Activated T-helper 17 cell treated with anti-CD3 and anti-CD28 coated beads, Interleukin-2, amount 50 U/mL, for 72 hours (primary cell): ENCODE measurements at regions not wholly inside any gene's neighbourhood (a gene's known extent, or its start where the extent isn't known, plus 50 kb on each side); places are given as distances from the start of the nearest gene placed in this dataset.

Experiments
- ATAC-seq: fragments of 150-1000 bp; cut with Tn5 transposase; replicated peaks from 2 replicates; pipeline ENCODE4 v1.10.0; 2021; ENCODE audit warnings: mild to moderate bottlenecking, moderate library complexity
- H3K27ac Mint-ChIP-seq: one replicate; pipeline ENCODE4 v1.8.0; 2022; ENCODE audit warnings: mixed read lengths
- H3K27me3 Mint-ChIP-seq: one replicate; pipeline ENCODE4 v1.8.0; 2022; ENCODE audit warnings: mixed read lengths
- H3K36me3 Mint-ChIP-seq: one replicate; pipeline ENCODE4 v1.8.0; 2022; ENCODE audit warnings: low read depth, mild to moderate bottlenecking, mixed read lengths
- H3K4me1 Mint-ChIP-seq: one replicate; pipeline ENCODE4 v1.8.0; 2022; ENCODE audit warnings: mixed read lengths
- H3K4me3 Mint-ChIP-seq: one replicate; pipeline ENCODE4 v1.8.0; 2022; ENCODE audit warnings: mild to moderate bottlenecking, mixed read lengths
- H3K9me3 Mint-ChIP-seq: one replicate; pipeline ENCODE4 v1.8.0; 2022; ENCODE audit warnings: mixed read lengths

DNA sequence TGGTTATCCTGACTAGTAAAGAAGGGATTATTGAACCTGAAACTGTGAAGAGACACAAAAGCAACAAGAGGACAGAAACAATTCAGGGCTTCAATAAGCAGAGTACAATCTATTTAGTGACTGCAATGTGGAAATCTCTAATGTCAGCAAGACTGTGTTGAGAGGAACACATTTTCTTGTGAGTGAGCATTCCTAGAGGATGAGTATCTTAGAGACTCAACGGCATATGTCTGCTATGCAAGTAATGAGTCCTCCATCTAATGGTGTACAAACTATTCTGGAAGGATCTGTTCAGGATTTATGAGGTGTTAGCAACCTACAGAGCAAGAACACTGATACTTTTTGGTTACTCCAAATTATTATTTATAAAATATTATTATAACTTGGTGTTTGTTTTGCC lies 226.5 kb upstream of the NDN start:
- no peaks in the 10 kb centered on the region for H3K27me3 Mint-ChIP-seq
- no peak overlapping the region for H3K27ac Mint-ChIP-seq
- no peak overlapping the region for H3K4me3 Mint-ChIP-seq
- peaks cover 17% of the 10 kb centered on the region for H3K9me3 Mint-ChIP-seq
- ATAC-seq = no peak
- no peaks in the 10 kb centered on the region for H3K4me1 Mint-ChIP-seq
- H3K36me3 Mint-ChIP-seq = no peaks in the 10 kb centered on the region

DNA sequence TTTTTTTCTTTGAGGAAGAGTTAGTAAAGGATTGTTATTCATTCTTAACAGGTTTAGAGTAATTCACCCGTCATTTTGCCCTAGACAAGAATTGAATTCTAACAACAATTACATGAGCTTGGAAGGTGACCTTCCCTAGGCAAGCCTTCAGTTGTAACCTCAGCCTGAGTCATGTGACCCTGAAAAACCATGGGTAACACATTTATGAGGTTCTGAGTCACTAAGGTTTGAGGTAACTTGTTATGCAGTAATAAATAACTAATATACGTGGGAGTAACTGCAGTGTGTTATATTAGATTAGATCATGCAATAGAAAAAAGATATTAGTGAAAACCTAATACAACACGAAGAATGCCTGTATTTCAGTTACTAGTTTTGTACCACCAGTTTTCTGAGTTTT lies 237.6 kb upstream of the NDN start:
- Mint-ChIP-seq H3K27ac (no peak overlapping the region), H3K36me3 (no peaks in the 10 kb centered on the region), H3K4me1 (no peaks in the 10 kb centered on the region), H3K4me3 (no peak overlapping the region), H3K27me3 (no peaks in the 10 kb centered on the region), H3K9me3 (peaks cover 12% of the 10 kb centered on the region)
- ATAC-seq = no peak

DNA sequence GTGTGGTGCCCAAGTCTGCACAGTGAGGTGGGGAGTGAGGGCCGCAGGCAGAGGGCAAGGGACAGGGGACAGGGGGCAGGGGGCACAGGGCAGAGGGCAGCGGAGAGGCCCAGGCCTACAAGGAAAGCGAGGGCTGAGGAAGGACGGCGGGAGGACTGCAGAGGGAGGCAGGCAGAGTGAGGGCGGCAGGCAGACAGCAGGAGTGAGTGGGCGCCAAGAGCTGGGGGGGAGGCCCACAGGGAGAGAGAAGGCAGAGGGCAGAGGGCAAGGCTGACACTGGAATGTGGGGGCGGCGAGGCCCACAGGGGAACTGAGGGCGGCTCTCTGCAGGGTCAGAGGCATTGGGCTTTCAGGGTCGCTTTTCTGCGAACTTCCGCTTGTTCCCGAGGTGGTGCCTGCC lies 267.8 kb upstream of the NDN start:
- Mint-ChIP-seq H3K9me3 (peaks cover 5% of the 10 kb centered on the region), H3K27ac (no peak overlapping the region), H3K4me3 (no peak overlapping the region), H3K4me1 (no peaks in the 10 kb centered on the region), H3K36me3 (no peaks in the 10 kb centered on the region), H3K27me3 (no peaks in the 10 kb centered on the region)
- ATAC-seq = no peak

DNA sequence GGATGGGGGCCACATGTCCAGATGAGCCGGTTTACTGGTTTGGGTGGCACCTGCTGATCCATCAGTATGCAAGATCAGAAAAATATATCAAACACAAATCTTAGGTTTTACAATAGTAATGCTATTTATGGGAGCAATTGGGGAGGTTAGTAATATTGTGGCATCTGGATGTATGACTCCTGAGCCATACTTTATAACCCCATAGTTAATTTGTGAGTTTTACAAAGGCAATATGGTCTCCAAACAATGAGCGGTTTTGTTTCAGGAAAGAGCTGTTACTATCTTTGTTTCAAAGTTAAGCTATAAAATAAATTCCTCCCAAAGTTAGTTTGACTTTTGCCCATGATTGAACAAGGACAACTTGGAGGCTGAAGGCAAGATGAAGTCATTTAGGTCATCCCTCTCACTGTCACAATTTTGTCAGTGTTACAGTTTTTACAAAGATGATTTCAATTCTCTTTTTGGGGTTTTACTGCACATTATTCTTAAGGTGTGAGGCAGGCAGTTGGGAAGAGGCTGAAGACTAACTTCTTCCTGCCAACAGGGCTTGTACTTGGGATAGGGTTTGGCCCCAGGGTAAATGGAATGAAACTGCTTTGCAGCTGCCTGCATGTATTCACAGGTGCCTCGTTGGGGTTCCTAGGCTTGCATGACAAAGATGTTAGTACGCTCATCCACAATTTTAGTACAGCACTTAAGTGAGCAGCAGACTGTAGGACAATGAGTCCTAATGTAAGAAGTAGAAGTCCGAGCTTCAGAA lies 296.6 kb upstream of the NDN start:
- H3K4me1 Mint-ChIP-seq = no peaks in the 10 kb centered on the region
- ATAC-seq = no peak

DNA sequence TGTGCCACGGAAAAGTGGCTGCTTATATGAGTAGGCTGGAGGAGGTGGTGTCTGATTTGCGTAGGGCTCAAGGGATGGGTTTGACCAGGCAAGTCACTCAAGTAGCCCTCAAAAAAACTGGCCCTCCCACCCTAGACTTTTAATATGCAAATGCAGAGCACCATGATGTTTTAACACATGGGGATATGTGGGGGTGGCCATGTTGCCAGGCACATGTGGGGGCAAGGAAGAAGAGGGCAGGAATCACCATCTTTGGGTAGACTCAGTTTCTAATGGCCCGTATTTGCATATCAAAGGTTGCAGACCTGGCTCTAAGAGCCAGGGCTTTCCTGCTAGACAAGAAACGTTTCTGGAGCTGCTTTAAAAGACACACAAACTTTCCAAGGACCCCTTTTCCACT lies 307.2 kb upstream of the NDN start:
- no peak overlapping the region for H3K27ac Mint-ChIP-seq
- ATAC-seq = no peak
- peaks cover 7% of the 10 kb centered on the region for H3K9me3 Mint-ChIP-seq
- H3K27me3 Mint-ChIP-seq = no peaks in the 10 kb centered on the region
- H3K4me3 Mint-ChIP-seq = no peak overlapping the region
- no peaks in the 10 kb centered on the region for H3K36me3 Mint-ChIP-seq
- no peaks in the 10 kb centered on the region for H3K4me1 Mint-ChIP-seq

More for the DNA sequence above, 296.6 kb upstream of the NDN start:
- Mint-ChIP-seq H3K27me3 (no peaks in the 10 kb centered on the region), H3K9me3 (peaks cover 9% of the 10 kb centered on the region), H3K4me3 (no peak overlapping the region), H3K27ac (no peak overlapping the region), H3K36me3 (no peaks in the 10 kb centered on the region)

DNA sequence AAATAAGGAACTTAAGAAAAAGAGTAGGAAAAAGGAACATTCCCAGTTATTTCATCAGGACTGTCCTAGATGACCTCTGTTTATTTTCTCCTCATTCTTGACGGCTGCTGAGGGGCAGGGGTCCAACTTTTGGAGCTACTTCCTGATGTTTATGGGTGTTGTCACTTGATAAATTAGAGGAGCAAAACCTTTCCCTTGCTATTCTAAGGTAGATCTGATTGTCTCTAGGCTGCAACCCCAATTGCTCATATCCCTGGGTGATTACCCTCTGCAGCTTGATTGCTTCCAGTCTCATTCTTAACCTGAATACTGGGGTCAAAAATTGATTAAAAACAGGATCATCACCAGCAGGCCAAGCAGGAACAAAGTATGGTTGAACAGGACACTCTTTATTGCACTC lies 311.0 kb upstream of the NDN start:
- Mint-ChIP-seq H3K4me3 (no peak overlapping the region), H3K36me3 (no peaks in the 10 kb centered on the region), H3K27ac (no peak overlapping the region), H3K9me3 (peaks cover 10% of the 10 kb centered on the region), H3K27me3 (no peaks in the 10 kb centered on the region), H3K4me1 (no peaks in the 10 kb centered on the region)
- ATAC-seq = no peak

DNA sequence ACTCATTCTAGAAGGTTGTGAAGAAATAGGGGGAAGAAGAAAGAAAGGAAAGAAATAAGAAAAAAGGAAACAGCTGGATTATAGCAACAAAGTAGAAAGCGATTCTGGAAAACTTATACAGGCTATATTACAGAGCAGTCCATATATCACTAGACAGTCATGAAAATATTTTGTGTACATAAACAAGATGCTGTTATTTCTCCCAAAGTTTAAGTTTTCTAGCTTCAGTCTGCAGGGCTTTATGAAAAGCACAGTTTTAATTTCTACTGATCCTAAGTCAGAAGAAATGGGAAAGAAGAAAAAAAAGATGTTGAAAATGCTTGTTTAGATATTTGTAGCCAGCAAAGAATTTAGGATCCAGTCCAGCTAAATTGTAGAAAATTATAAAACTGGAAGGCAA lies 321.4 kb upstream of the NDN start:
- no peaks in the 10 kb centered on the region for H3K36me3 Mint-ChIP-seq
- no peaks in the 10 kb centered on the region for H3K4me1 Mint-ChIP-seq
- H3K27me3 Mint-ChIP-seq = no peaks in the 10 kb centered on the region
- H3K4me3 Mint-ChIP-seq = no peak overlapping the region
- H3K9me3 Mint-ChIP-seq = peaks cover 21% of the 10 kb centered on the region
- no peak overlapping the region for H3K27ac Mint-ChIP-seq
- ATAC-seq = no peak

DNA sequence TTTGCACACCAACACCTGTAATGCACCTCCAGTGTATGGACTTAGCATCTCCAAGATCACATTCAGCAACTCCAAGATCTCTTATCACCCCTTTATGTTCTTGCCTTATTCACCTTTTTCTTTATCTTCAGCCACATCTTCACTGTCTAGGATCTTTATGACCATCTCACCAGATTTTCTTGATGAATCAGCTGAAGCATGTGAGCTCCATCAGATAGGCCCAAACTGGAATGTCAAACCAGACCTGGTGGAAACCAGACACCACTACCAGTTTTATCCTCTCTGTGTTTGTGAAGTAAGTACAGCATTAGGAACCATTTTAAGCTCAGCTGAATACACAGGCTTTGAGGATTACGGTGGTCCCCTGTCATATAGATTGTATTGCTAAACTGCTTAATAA lies 330.4 kb upstream of the NDN start:
- H3K4me1 Mint-ChIP-seq = no peaks in the 10 kb centered on the region
- H3K4me3 Mint-ChIP-seq = no peak overlapping the region
- H3K27ac Mint-ChIP-seq = no peak overlapping the region
- peaks cover 14% of the 10 kb centered on the region for H3K9me3 Mint-ChIP-seq
- H3K36me3 Mint-ChIP-seq = no peaks in the 10 kb centered on the region
- no peaks in the 10 kb centered on the region for H3K27me3 Mint-ChIP-seq
- no peak for ATAC-seq

DNA sequence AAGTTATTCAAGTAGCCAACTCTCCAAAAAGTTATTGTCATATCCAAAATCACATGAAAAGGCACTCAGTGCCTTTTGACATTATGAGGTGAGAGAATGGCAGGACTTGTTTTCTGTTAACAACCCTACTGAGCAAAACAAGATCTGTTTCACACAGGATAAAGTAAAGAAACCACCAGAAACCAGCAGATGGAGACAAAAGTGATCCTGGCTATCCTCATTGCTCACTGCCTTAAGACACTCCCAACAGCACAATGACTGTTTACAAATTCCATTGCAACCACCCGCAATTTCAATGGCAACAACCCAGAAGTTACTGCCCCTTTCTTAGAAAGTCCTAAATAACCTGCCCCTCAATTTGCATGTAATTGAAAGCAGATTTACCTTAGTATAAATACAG lies 352.6 kb upstream of the NDN start:
- Mint-ChIP-seq H3K4me1 (no peaks in the 10 kb centered on the region), H3K27ac (no peak overlapping the region), H3K9me3 (peaks cover 9% of the 10 kb centered on the region), H3K4me3 (no peak overlapping the region), H3K27me3 (no peaks in the 10 kb centered on the region), H3K36me3 (no peaks in the 10 kb centered on the region)
- no peak for ATAC-seq

DNA sequence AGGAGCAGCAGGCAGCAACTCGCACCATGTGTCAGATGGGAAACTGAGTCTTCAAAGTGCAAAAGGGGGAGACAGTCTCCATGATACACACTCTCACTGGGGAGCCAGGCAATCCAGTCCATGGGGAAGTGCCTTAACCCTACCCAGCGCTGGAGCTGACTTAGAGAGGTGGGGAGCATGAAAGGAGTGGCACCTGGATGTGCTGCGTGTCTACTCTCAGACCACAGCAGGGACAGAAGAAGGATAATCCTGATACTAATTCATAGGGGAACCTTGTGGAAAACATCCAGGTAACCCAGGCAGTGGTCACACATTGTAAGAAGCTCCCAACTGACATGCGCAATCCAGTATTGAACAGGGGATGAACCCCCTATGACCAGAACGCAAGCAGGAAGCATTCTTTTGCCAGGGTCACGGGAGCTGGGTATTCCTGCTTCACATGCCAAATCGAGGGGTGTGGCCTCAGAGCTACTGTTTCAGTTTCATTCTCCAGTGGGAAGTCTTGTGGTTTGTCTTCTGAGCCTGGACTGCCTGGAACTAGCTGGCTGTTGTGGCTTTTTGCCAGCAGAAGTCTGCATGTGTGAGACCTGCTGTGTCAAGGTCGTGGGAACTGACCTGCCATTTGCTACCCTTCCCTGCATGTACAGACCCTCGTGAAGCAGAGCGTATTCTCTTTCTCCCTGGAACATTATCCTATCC lies 367.6 kb upstream of the NDN start:
- Mint-ChIP-seq H3K4me1 (no peaks in the 10 kb centered on the region), H3K4me3 (no peak overlapping the region), H3K27ac (no peak overlapping the region), H3K9me3 (peaks cover 18% of the 10 kb centered on the region), H3K36me3 (no peaks in the 10 kb centered on the region), H3K27me3 (no peaks in the 10 kb centered on the region)
- ATAC-seq = no peak

DNA sequence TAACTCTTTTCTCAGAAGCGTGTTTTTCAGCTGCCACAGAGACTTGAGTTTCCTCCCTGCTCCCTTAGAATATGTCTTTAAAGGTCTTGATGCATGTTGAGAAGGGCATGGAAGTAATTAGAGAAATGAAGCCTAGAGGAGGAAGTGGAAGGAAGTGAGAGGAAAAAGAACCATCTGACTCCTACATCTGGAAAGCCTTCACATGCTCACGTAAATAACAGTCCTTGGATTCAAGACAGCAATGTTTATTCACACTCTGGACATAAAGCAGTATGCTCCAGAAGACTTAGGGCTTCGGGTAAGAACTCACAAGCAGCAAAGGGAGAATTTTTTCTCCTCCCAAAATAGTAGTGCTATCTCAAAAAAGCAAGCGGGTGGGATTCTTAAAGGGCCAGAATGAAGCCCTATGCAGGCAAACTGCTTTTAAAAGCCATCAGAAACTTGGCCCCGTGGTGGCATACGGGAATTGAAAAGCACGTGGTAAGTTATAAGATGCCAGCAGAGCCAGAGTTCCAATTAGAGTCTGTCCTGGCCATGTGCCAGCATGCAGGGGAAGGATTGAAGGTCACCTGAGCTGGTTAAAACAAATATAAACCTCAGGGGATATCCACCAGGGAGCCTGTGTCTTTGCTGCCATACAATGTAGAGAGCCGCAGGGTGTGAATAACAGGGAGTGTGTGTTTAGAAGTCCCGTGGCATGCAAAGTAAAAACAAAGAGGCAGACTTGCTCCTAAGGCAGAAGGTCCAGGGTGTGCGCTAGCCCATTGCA lies 380.8 kb upstream of the NDN start:
- ATAC-seq = no peak

DNA sequence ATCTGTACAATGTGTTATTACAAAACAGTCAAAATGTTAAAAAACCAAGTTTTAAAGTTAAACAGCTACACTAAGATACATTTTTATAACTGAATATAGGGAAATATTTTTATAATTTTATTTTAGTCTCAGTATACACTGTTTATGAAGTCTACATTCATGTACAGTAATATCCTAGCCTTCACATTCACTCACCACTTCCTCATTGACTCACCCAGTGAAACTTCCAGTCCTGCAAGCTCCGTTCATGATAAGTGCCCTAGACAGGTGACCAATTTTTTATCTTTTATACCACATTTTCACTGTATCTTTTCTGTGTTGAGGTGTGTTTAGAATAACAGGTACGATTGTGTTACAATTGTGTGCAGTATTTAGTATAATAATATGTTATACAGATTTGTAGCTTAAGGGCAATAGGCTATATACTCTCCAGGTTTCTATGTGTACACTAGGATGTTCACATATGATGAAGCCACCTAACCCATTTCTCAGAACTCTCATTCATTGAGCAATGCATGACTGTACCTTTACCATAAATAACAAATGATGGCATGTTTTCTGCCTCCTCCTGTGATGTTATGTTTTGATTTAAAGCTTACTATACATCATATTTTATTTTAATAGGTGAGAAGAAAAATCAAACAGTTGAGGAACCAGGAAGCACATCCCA lies 388.4 kb upstream of the NDN start:
- no peaks in the 10 kb centered on the region for H3K4me1 Mint-ChIP-seq
- no peak overlapping the region for H3K4me3 Mint-ChIP-seq
- no peak for ATAC-seq
- H3K27ac Mint-ChIP-seq = no peak overlapping the region
- no peaks in the 10 kb centered on the region for H3K27me3 Mint-ChIP-seq
- H3K36me3 Mint-ChIP-seq = no peaks in the 10 kb centered on the region
- H3K9me3 Mint-ChIP-seq = peaks cover 18% of the 10 kb centered on the region

More for the DNA sequence above, 380.8 kb upstream of the NDN start:
- Mint-ChIP-seq H3K4me1 (no peaks in the 10 kb centered on the region), H3K27ac (no peak overlapping the region), H3K36me3 (no peaks in the 10 kb centered on the region), H3K9me3 (peaks cover 15% of the 10 kb centered on the region), H3K27me3 (no peaks in the 10 kb centered on the region), H3K4me3 (no peak overlapping the region)

DNA sequence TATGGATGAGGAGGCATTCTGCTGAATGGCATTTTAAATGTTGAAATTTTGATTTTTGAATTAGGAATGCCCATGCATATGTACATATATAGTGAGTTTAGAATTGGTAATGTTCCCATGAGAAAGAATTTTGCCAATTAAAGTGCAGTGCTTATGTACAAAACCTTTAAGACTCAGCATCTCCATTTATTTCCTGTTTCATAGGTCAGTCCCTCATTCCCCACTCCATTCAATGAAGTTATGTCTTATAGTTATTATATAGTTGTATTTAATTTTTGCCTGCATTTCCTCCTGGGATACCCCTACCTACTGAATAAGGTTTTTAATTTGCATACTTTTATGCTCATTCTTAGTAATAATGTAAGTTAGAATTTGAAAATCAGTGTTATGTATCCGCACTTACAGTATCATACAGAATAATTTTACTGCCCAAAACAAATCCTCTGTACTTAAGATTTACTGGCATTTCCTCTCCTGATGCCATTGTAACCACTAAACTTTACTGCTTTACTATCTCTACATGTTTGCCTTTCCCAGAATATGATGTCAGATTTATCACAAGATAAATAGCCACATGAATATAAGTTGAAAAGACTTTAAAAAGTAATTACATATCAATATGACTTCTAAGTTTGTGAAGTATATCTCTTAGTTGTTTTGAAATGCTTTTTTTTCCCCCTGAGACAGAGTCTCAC lies 389.1 kb upstream of the NDN start:
- Mint-ChIP-seq H3K4me3 (no peak overlapping the region), H3K36me3 (no peaks in the 10 kb centered on the region), H3K27me3 (no peaks in the 10 kb centered on the region), H3K4me1 (no peaks in the 10 kb centered on the region), H3K27ac (no peak overlapping the region), H3K9me3 (peaks cover 16% of the 10 kb centered on the region)
- no peak for ATAC-seq
